ENCODE measurements at regions not wholly inside any gene's neighbourhood (a gene's known extent, or its start where the extent isn't known, plus 50 kb on each side); places are given as distances from the start of the nearest gene placed in this dataset.
A peak's percentile ranks its signal among the peaks of the same experiment; 100 is the strongest.

DNA sequence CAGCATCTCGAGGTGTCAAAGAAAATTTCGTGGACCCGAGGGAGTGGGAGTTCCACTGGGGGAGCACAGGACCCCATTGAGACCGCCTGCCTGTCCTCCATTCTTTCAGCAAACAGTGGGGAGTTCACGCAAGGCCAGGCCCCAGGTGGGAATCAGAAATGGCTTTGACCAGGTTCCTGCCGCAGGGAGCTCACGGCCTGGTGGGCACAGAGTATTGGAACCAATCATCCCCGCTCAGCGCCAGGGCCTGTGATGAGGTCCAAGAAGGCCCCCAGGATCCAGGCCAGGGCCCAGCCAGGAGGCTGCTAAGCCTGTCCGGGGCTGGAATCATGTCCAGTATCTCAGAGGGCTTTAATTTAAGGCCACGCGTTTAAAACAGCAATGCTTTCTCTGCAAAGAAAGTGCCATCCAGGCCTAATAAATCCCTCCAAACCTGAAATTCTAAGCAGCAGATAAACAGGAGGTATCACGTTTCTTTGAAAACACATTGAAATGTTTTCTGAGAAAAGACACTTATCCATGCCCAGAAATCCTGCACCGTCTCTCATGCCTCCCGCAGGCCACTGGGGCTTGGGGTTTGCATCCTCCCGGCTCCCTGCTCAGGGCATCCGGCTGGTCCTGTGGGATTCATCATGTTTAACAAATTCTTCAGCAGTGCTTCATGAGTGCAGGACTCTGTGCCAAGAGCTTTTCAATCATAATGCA lies 125.7 kb downstream of the OAT start:
- H3K9me3 Mint-ChIP-seq (ENCODE audit: unreplicated experiment): no peaks in the 10 kb centered on the region
- H3K4me1 Mint-ChIP-seq (ENCODE audit: insufficient read depth, unreplicated experiment): peaks cover 14% of the 10 kb centered on the region
- POLR2A ChIA-PET: no interaction called here
- intact Hi-C loops (cut with micrococcal nuclease): no loop called here
- H3K27ac Mint-ChIP-seq (ENCODE audit: low read depth, unreplicated experiment): no peak overlapping the region
- DNase-seq (ENCODE audit: unreplicated experiment): no peak
- TF ChIP-seq, protein P1, sequence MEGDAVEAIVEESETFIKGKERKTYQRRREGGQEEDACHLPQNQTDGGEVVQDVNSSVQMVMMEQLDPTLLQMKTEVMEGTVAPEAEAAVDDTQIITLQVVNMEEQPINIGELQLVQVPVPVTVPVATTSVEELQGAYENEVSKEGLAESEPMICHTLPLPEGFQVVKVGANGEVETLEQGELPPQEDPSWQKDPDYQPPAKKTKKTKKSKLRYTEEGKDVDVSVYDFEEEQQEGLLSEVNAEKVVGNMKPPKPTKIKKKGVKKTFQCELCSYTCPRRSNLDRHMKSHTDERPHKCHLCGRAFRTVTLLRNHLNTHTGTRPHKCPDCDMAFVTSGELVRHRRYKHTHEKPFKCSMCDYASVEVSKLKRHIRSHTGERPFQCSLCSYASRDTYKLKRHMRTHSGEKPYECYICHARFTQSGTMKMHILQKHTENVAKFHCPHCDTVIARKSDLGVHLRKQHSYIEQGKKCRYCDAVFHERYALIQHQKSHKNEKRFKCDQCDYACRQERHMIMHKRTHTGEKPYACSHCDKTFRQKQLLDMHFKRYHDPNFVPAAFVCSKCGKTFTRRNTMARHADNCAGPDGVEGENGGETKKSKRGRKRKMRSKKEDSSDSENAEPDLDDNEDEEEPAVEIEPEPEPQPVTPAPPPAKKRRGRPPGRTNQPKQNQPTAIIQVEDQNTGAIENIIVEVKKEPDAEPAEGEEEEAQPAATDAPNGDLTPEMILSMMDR (IDR thresholded peaks at IDR 0.05; ENCODE audit: unreplicated experiment): no peak
- H3K27me3 Mint-ChIP-seq (ENCODE audit: insufficient read depth, unreplicated experiment): no peaks in the 10 kb centered on the region
- H3K4me3 Mint-ChIP-seq (ENCODE audit: unreplicated experiment): no peak overlapping the region
- CTCF ChIA-PET: interaction anchor here (0.7 kb wide), 1 partner anchor 8 kb away, joined by 3 read pairs; no protein-coding TSS in a partner anchor
- no peaks in the 10 kb centered on the region for H3K36me3 Mint-ChIP-seq (ENCODE audit: insufficient read depth, unreplicated experiment)
- BruUV-seq (replicated peaks): no TSS peak

DNA sequence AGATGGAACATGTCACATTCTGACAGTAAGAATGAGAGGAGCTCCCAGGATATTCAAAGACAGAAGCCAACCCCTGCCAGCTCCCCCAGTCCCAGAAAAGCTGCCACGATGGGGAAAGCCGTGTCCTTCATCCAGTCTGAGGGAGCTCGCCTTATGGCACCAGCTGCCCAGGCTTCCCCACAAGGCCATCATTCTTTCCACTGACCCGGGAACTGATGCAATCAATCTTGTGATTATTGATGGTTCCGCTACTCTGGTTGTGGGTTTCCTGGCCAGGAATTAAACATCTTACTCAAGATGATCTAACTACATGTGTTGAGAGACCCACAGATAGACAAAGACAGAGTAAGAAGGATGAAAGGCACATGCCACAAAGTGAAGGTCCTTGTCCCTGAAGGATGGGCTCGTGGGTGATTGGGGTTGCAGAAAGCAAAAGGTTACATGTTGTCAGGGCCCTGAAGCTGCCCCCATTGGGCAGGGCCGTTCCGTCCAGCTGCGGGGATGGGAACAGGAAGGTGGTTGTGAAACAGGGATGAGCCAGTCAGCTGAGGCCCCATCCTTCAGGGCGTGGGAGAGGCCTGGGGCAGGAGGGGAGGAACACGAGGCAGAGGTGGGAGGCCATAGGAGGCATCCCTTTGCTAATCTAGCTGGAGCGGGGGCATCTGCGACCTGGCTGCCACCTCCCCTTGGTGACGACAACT lies 127.6 kb downstream of the OAT start:
- H3K4me3 Mint-ChIP-seq (ENCODE audit: unreplicated experiment): no peak overlapping the region
- H3K27me3 Mint-ChIP-seq (ENCODE audit: insufficient read depth, unreplicated experiment): no peaks in the 10 kb centered on the region
- H3K36me3 Mint-ChIP-seq (ENCODE audit: insufficient read depth, unreplicated experiment): no peaks in the 10 kb centered on the region
- H3K4me1 Mint-ChIP-seq (ENCODE audit: insufficient read depth, unreplicated experiment): peaks cover 14% of the 10 kb centered on the region
- intact Hi-C loops (cut with micrococcal nuclease): no loop called here
- TF ChIP-seq, protein P1 (IDR thresholded peaks at IDR 0.05; ENCODE audit: unreplicated experiment): no peak
- POLR2A ChIA-PET: no interaction called here
- DNase-seq (ENCODE audit: unreplicated experiment): peak; percentile 42
- H3K9me3 Mint-ChIP-seq (ENCODE audit: unreplicated experiment): no peaks in the 10 kb centered on the region
- no TSS peak for BruUV-seq (replicated peaks)
- H3K27ac Mint-ChIP-seq (ENCODE audit: low read depth, unreplicated experiment): no peak overlapping the region
- CTCF ChIA-PET: interaction anchor here (1.3 kb wide), 1 partner anchor 98 kb away, joined by 3 read pairs; no protein-coding TSS in a partner anchor

DNA sequence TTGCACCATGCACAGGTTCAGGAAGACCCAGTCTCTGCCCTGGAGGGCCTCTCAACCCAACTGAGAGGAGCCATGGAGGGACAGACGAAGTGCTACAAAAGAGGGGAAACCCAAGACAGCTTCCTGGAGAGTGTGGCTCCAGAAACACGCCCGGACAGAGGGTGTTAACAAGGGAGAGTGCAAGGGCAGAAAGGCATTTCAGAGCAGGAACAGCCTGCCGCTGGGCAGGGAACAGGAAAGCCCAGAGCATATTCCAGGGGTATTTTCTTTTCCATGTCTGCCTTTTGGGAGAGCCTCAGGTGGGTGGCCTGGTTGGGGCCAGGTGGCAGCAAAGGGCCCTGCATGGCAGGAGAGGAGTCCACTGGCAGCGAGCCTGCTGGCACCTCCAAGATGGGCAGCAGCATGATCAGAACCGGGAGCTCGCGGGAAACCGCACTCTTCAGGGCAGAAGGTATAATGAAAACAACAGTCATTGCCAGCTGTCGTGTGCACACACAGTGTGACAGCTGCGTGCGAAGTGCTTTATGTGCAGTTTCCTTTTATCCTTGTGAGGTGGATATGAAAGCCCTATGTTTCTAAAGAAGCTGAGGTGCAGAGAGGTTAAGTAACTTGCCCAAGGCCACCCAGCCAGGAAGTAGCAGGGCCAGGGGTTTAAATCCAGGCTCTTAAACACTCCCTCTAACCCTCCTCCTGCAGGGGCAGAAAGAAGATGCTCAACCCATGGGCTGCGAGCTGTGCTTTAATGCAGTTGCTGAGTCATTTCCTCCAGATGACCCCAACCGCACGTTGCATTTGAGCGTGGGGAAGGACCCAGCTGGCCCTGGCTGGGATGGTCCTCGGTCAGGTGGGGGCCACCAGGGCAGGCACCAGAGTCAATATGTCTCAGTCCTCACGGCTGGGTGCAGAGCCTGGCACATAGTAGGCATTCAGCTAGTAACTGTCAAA lies 128.6 kb downstream of the OAT start:
- Mint-ChIP-seq H3K9me3 (ENCODE audit: unreplicated experiment) (no peaks in the 10 kb centered on the region), H3K27ac (ENCODE audit: low read depth, unreplicated experiment) (no peak overlapping the region), H3K4me1 (ENCODE audit: insufficient read depth, unreplicated experiment) (peaks cover 5% of the 10 kb centered on the region), H3K27me3 (ENCODE audit: insufficient read depth, unreplicated experiment) (peaks cover 7% of the 10 kb centered on the region), H3K4me3 (ENCODE audit: unreplicated experiment) (no peak overlapping the region), H3K36me3 (ENCODE audit: insufficient read depth, unreplicated experiment) (no peaks in the 10 kb centered on the region)
- peak; percentile 52 for DNase-seq (ENCODE audit: unreplicated experiment)
- CTCF ChIA-PET: interaction anchor here (0.6 to 1.3 kb wide), 3 partner anchors 23 to 275 kb away, joined by 3 to 4 read pairs (median 4); no protein-coding TSS in a partner anchor
- intact Hi-C loops (cut with micrococcal nuclease): no loop called here
- no TSS peak for BruUV-seq (replicated peaks)
- POLR2A ChIA-PET: no interaction called here
- TF ChIP-seq, protein P1 (IDR thresholded peaks at IDR 0.05; ENCODE audit: unreplicated experiment): no peak

Measured in MCF 10A (cell line).